HUES6 (cell line): ENCODE measurements at regions not wholly inside any gene's neighbourhood (a gene's known extent, or its start where the extent isn't known, plus 50 kb on each side); places are given as distances from the start of the nearest gene placed in this dataset.

Experiments used
- H3K27ac ChIP-seq: 2 replicates; pipeline ENCODE4 v1.7.0; 2013; ENCODE audit warnings: low read depth, mild to moderate bottlenecking, low read length, inconsistent platforms
- H3K27me3 ChIP-seq: 2 replicates; pipeline ENCODE4 v1.6.1; 2013; ENCODE audit warnings: low read length; ENCODE audit not compliant: control insufficient read depth, insufficient read depth
- H3K36me3 ChIP-seq: 2 replicates; pipeline ENCODE4 v1.6.1; 2013; ENCODE audit warnings: low read length; ENCODE audit not compliant: control insufficient read depth, insufficient read depth
- H3K4me1 ChIP-seq: 2 replicates; pipeline ENCODE4 v1.6.1; 2013; ENCODE audit warnings: low read length; ENCODE audit not compliant: control insufficient read depth, insufficient read depth
- H3K4me3 ChIP-seq: 2 replicates; pipeline ENCODE4 v1.5.1; 2013; ENCODE audit warnings: low read depth, low read length
- H3K9ac ChIP-seq: one replicate; pipeline ENCODE4 v1.6.1; 2013; ENCODE audit warnings: mild to moderate bottlenecking, low read length
- H3K9me3 ChIP-seq: 2 replicates; pipeline ENCODE4 v1.6.1; 2013; ENCODE audit warnings: low read depth, low read length; ENCODE audit not compliant: control insufficient read depth, insufficient read depth

DNA sequence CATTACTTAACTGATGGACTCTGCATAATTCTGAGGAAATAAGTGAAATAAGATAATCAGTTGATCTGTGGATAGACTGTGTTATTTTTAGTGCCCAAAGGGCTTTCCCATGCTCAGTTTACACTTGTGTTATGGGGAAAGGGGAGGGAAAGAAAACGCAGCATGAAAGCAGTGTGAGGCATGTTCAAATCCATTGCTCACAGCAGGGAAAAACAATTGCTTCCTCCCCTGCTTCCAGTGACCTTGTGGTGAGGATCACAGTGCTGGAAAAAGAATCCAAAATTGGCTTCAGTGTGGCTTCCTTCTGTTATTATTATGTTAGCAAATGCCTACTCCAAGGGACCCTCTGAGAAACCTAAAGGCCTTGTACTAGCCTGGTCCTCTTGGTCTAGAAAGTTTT, 285.1 kb upstream of the CDIN1 start:
- H3K9me3 ChIP-seq, result no peaks in the 10 kb centered on the region
- no peak overlapping the region for H3K4me3 ChIP-seq
- H3K4me1 ChIP-seq, result peaks cover 2% of the 10 kb centered on the region; the same call in 1 of the 2 replicates
- no peaks in the 10 kb centered on the region for H3K27me3 ChIP-seq
- no peak overlapping the region for H3K9ac ChIP-seq
- H3K27ac ChIP-seq, result no peak overlapping the region
- no peaks in the 10 kb centered on the region for H3K36me3 ChIP-seq

DNA sequence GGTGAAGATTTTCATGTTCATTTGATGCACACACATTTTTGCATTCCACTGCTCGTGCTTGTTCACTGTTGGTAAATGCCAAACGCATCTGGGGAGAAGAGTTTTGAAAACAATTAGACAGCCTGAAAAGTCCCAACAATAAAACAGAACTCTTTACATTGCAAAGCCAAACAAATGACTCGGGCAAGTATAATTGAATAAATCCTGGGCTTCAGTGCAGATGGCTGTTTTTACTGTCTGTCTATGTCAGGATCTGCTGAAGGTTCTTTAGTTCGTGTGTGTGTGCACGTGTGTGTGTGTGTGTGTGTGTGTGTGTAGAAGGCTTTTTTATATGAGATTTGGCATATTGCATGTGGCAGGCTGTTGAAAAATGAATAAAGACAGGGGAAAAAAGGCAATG, 277.5 kb upstream of the CDIN1 start:
- H3K27ac ChIP-seq, result no peak overlapping the region
- no peak overlapping the region for H3K4me3 ChIP-seq
- no peaks in the 10 kb centered on the region for H3K27me3 ChIP-seq
- no peaks in the 10 kb centered on the region for H3K36me3 ChIP-seq
- no peaks in the 10 kb centered on the region for H3K9me3 ChIP-seq
- H3K9ac ChIP-seq, result no peak overlapping the region
- no peaks in the 10 kb centered on the region for H3K4me1 ChIP-seq

- H3K36me3 ChIP-seq, result no peaks in the 10 kb centered on the region
- no peak overlapping the region for H3K27ac ChIP-seq
- no peaks in the 10 kb centered on the region for H3K9me3 ChIP-seq
- no peaks in the 10 kb centered on the region for H3K27me3 ChIP-seq
- no peak overlapping the region for H3K9ac ChIP-seq
- no peak overlapping the region for H3K4me3 ChIP-seq
- no peaks in the 10 kb centered on the region for H3K4me1 ChIP-seq
Measured at GRCh38 chr15:36313021-36313420, 266.4 kb upstream of the CDIN1 start.

DNA sequence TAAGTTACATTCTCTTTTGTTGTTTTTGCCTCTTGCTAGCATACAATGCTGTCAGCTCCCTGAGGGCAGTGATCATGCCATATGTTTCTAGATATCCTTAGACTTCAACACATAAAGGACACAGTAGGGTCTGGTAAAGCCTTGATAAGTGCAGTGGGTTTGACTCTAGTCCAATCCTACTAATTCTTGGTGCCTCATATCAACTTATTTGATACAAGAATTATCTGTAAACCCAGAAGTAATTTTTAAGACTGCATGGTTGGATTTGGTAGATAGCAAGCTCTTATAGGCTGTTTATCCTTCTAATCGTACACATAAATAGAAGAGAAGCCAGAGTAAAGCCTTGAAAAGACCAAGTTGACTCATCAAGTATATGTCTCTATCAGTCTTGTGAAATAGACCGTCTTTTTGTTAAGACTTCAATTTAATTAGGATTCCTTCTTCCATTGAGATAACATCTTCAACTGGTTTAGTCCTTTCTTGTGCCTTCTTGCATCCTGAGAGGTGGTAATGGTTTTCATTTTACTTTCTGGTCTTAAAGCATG, 265.6 kb upstream of the CDIN1 start:
- H3K36me3 ChIP-seq, result no peaks in the 10 kb centered on the region
- H3K27me3 ChIP-seq, result no peaks in the 10 kb centered on the region
- no peak overlapping the region for H3K9ac ChIP-seq
- no peaks in the 10 kb centered on the region for H3K4me1 ChIP-seq
- no peaks in the 10 kb centered on the region for H3K9me3 ChIP-seq
- H3K4me3 ChIP-seq, result no peak overlapping the region
- no peak overlapping the region for H3K27ac ChIP-seq

GRCh38 chr15:36315649-36316048, 263.8 kb upstream of the CDIN1 start:
- Histone ChIP-seq H3K27ac (no peak overlapping the region), H3K9me3 (no peaks in the 10 kb centered on the region), H3K4me3 (no peak overlapping the region), H3K36me3 (no peaks in the 10 kb centered on the region), H3K9ac (no peak overlapping the region), H3K27me3 (no peaks in the 10 kb centered on the region), H3K4me1 (no peaks in the 10 kb centered on the region)

GRCh38 chr15:36323615-36324014, 255.8 kb upstream of the CDIN1 start:
- Histone ChIP-seq H3K9ac (no peak overlapping the region), H3K27me3 (no peaks in the 10 kb centered on the region), H3K4me3 (no peak overlapping the region), H3K9me3 (no peaks in the 10 kb centered on the region), H3K36me3 (no peaks in the 10 kb centered on the region), H3K27ac (no peak overlapping the region), H3K4me1 (no peaks in the 10 kb centered on the region)

DNA sequence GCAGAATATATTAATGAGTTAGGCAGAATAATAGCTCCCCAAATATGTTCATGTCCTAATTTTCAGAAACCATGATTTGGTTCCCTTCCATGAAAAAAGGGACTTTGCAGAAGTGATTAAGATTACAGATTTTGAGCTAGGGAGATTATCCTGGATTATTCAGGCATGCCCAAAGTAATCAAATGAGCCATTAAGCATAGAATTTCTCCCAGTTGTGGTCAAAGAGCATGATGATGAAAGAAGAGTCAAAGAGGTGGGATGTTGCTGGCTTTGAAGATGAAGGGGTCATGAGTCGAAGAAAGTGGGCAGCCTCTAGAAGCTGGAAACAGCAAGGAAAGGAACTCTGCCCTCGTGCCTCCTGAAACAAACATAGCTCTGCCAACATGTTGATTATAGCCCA, 254.2 kb upstream of the CDIN1 start:
- 0 out of 2 replicates have a peak, but pooled peaks cover 2% of the 10 kb centered on the region for H3K9me3 ChIP-seq
- H3K36me3 ChIP-seq, result no peaks in the 10 kb centered on the region
- no peaks in the 10 kb centered on the region for H3K27me3 ChIP-seq

DNA sequence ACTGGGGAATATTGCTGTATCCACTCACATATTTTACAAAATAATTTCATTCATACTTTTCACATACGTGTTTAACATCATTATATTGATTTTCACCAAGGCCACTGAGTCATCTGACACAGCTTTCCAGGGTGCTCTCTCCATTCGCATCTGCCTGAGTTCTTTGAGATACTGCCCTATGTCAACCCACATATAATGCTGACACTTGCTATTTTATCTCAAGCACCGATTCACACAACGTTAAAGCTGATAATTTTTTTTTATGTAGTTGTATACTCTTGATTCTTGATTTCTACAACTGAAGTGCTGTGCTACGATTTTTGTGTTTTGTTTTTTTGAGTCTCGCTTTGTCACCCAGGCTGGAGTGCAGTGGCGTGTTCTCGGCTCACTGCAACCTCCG, 249.8 kb upstream of the CDIN1 start:
- Histone ChIP-seq H3K27ac (no peak overlapping the region), H3K4me3 (no peak overlapping the region), H3K27me3 (no peaks in the 10 kb centered on the region), H3K4me1 (peaks cover 8% of the 10 kb centered on the region; the same call in 1 of the 2 replicates), H3K9me3 (0 out of 2 replicates have a peak, but pooled peaks cover 2% of the 10 kb centered on the region), H3K9ac (no peak overlapping the region), H3K36me3 (no peaks in the 10 kb centered on the region)

More for the DNA sequence above, 254.2 kb upstream of the CDIN1 start:
- H3K9ac ChIP-seq, result no peak overlapping the region
- H3K27ac ChIP-seq, result no peak overlapping the region
- no peak overlapping the region for H3K4me3 ChIP-seq
- no peaks in the 10 kb centered on the region for H3K4me1 ChIP-seq

DNA sequence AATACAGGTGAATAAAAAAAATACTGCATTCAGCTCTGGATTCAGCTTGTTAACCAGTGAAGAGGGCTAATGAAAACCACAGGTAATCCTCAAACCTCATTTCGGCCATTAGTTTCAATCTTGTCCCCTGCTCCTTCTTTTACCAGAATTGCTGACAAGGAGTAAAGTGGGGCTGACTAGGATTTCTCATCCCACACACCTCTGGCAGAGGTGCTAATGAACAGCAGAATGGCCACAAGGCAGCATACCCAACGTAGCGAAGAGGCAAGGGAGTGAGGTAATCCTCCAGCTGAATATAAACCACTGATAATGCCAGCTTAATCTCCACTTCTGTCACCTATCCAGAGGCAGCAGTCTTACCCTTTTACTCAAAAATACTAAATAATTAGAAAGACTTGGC, 248.8 kb upstream of the CDIN1 start:
- no peak overlapping the region for H3K4me3 ChIP-seq
- H3K9ac ChIP-seq, result no peak overlapping the region
- H3K9me3 ChIP-seq, result 0 out of 2 replicates have a peak, but pooled peaks cover 2% of the 10 kb centered on the region
- H3K27me3 ChIP-seq, result no peaks in the 10 kb centered on the region
- peaks cover 8% of the 10 kb centered on the region; the same call in 1 of the 2 replicates for H3K4me1 ChIP-seq
- H3K36me3 ChIP-seq, result no peaks in the 10 kb centered on the region
- H3K27ac ChIP-seq, result no peak overlapping the region

- H3K4me1 ChIP-seq, result peaks cover 8% of the 10 kb centered on the region; the same call in 1 of the 2 replicates
- H3K27me3 ChIP-seq, result no peaks in the 10 kb centered on the region
- no peaks in the 10 kb centered on the region for H3K36me3 ChIP-seq
- 0 out of 2 replicates have a peak, but pooled peaks cover 2% of the 10 kb centered on the region for H3K9me3 ChIP-seq
- H3K4me3 ChIP-seq, result no peak overlapping the region
- no peak overlapping the region for H3K9ac ChIP-seq
- H3K27ac ChIP-seq, result no peak overlapping the region
Measured at GRCh38 chr15:36331531-36332275, 247.7 kb upstream of the CDIN1 start.

GRCh38 chr15:36332301-36332700, 247.1 kb upstream of the CDIN1 start:
- 0 out of 2 replicates have a peak, but pooled peaks cover 2% of the 10 kb centered on the region for H3K9me3 ChIP-seq
- H3K9ac ChIP-seq, result no peak overlapping the region
- H3K4me3 ChIP-seq, result no peak overlapping the region
- no peaks in the 10 kb centered on the region for H3K36me3 ChIP-seq
- H3K4me1 ChIP-seq, result peaks cover 8% of the 10 kb centered on the region; the same call in 1 of the 2 replicates
- no peak overlapping the region for H3K27ac ChIP-seq
- no peaks in the 10 kb centered on the region for H3K27me3 ChIP-seq
